ENCODE measurements at regions not wholly inside any gene's neighbourhood (a gene's known extent, or its start where the extent isn't known, plus 50 kb on each side); places are given as distances from the start of the nearest gene placed in this dataset.

GRCh38 chr12:93090731-93091172, 161.7 kb upstream of the EEA1 start:
- TF ChIP-seq CTCF (IDR thresholded peaks at IDR 0.05), result no peak
- TF ChIP-seq POLR2A (IDR thresholded peaks at IDR 0.05), result no peak

Measured in uterus (tissue), 2 donors.